ENCODE measurements at regions not wholly inside any gene's neighbourhood (a gene's known extent, or its start where the extent isn't known, plus 50 kb on each side); places are given as distances from the start of the nearest gene placed in this dataset.

DNA sequence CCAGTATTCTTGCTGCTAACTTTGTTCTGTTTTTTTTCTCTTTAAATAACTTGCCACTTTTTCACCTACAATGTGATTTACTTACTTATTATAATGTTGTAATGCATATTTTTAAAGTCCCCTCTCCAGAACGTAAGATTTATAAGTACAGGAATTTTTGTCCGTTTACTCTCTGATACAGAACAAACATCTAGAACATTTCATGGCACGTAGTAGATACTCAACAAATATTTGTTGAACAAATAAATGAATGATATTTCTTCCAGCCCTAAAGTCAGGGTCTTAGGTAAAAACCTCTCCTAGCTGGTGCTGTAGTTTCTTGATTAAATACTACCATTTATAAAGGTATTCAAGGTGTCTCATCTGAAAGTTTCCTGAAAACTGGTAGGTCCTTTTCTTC, 125.1 kb downstream of the ZBTB18 start:
- no peak overlapping the region for H3K4me3 ChIP-seq (ENCODE audit: severe bottlenecking)
- H3K36me3 ChIP-seq (ENCODE audit: low read depth): no peaks in the 10 kb centered on the region
- ATAC-seq (ENCODE audit: low read depth) (no peak), DNase-seq (ENCODE audit: low spot score) (no peak)
- no peak overlapping the region for H3K27ac ChIP-seq (ENCODE audit: poor library complexity, severe bottlenecking)
- H3K4me1 ChIP-seq (ENCODE audit: insufficient read depth, poor library complexity, severe bottlenecking): no peaks in the 10 kb centered on the region
- no peaks in the 10 kb centered on the region for H3K9me3 ChIP-seq (ENCODE audit: severe bottlenecking)
- no peaks in the 10 kb centered on the region for H3K27me3 ChIP-seq (ENCODE audit: insufficient read depth, poor library complexity, severe bottlenecking)
- TF ChIP-seq, protein P1, sequence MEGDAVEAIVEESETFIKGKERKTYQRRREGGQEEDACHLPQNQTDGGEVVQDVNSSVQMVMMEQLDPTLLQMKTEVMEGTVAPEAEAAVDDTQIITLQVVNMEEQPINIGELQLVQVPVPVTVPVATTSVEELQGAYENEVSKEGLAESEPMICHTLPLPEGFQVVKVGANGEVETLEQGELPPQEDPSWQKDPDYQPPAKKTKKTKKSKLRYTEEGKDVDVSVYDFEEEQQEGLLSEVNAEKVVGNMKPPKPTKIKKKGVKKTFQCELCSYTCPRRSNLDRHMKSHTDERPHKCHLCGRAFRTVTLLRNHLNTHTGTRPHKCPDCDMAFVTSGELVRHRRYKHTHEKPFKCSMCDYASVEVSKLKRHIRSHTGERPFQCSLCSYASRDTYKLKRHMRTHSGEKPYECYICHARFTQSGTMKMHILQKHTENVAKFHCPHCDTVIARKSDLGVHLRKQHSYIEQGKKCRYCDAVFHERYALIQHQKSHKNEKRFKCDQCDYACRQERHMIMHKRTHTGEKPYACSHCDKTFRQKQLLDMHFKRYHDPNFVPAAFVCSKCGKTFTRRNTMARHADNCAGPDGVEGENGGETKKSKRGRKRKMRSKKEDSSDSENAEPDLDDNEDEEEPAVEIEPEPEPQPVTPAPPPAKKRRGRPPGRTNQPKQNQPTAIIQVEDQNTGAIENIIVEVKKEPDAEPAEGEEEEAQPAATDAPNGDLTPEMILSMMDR (IDR thresholded peaks at IDR 0.05; ENCODE audit: poor library complexity, severe bottlenecking): no peak

DNA sequence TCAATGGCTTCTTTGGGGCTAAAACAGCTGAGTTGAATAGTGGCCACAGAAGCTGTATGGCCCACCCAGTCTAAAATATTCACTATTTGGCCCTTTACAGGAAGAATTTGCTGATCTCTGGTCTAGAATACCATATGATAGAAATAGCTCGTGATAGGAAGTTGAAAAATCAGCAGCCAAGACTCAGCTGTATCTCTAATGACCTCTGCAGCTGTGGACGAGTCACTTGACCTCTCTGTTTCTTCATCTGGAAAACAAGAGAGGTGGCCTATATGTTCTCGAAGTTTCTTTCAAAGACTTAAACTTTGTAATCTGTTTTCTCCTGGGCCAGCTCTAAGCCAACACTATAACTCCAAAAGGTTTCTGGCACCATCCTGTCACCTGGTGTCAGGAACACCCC, 129.2 kb downstream of the ZBTB18 start:
- no peaks in the 10 kb centered on the region for H3K4me1 ChIP-seq (ENCODE audit: insufficient read depth, poor library complexity, severe bottlenecking)
- no peak overlapping the region for H3K4me3 ChIP-seq (ENCODE audit: severe bottlenecking)
- no peaks in the 10 kb centered on the region for H3K9me3 ChIP-seq (ENCODE audit: severe bottlenecking)
- H3K36me3 ChIP-seq (ENCODE audit: low read depth): no peaks in the 10 kb centered on the region
- H3K27ac ChIP-seq (ENCODE audit: poor library complexity, severe bottlenecking): no peak overlapping the region
- H3K27me3 ChIP-seq (ENCODE audit: insufficient read depth, poor library complexity, severe bottlenecking): no peaks in the 10 kb centered on the region
- DNase-seq (ENCODE audit: low spot score) (no peak), ATAC-seq (ENCODE audit: low read depth) (no peak)
- TF ChIP-seq, protein P1 (IDR thresholded peaks at IDR 0.05; ENCODE audit: poor library complexity, severe bottlenecking): no peak

DNA sequence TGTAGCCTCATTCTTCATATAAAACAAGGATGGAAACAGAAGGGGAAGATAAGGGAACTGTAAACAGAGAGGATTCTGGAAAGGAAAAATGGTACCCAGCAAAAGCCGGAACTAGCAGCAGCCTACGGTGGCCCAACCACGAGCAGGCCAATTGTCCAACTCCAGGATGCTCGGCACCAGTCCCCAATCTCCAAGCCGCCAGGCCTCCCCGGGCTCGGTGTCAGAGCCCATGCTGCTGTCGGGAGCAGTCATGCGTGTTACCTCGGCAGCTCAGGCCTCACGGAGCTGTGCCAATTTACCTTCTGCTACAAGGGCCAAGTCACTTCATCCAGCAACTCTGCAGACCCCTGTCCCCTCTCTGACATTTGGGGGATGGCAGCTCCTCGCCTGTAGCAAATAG, 130.8 kb downstream of the ZBTB18 start:
- Histone ChIP-seq H3K27me3 (ENCODE audit: insufficient read depth, poor library complexity, severe bottlenecking) (no peaks in the 10 kb centered on the region), H3K4me3 (ENCODE audit: severe bottlenecking) (no peak overlapping the region), H3K36me3 (ENCODE audit: low read depth) (no peaks in the 10 kb centered on the region), H3K9me3 (ENCODE audit: severe bottlenecking) (no peaks in the 10 kb centered on the region), H3K27ac (ENCODE audit: poor library complexity, severe bottlenecking) (no peak overlapping the region), H3K4me1 (ENCODE audit: insufficient read depth, poor library complexity, severe bottlenecking) (no peaks in the 10 kb centered on the region)
- no peak for ATAC-seq (ENCODE audit: low read depth)
- no peak for DNase-seq (ENCODE audit: low spot score)
- TF ChIP-seq, protein P1 (IDR thresholded peaks at IDR 0.05; ENCODE audit: poor library complexity, severe bottlenecking): no peak

DNA sequence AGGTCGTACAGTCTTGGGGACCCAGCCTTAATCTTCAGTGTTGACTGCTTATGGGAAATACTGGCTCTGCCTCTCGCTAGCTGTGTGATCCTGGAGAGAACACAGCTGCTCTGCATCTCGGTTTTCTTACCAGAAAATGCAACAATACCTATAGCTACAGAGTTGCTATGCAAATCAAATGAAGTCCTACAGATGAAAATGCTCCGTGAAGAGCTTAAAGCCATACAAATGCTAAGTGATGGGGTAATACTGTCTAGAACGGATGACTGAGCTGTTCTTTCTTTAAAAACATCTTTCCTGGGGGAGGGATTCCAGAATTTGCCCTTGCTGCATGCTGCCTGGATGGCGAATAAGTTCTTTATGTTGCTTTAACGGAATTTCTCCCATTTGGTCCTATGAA, 132.0 kb downstream of the ZBTB18 start:
- H3K27me3 ChIP-seq (ENCODE audit: insufficient read depth, poor library complexity, severe bottlenecking): no peaks in the 10 kb centered on the region
- TF ChIP-seq, protein P1 (IDR thresholded peaks at IDR 0.05; ENCODE audit: poor library complexity, severe bottlenecking): no peak
- H3K36me3 ChIP-seq (ENCODE audit: low read depth): no peaks in the 10 kb centered on the region
- H3K4me3 ChIP-seq (ENCODE audit: severe bottlenecking): no peak overlapping the region
- DNase-seq (ENCODE audit: low spot score) (no peak), ATAC-seq (ENCODE audit: low read depth) (no peak)
- H3K27ac ChIP-seq (ENCODE audit: poor library complexity, severe bottlenecking): no peak overlapping the region
- no peaks in the 10 kb centered on the region for H3K4me1 ChIP-seq (ENCODE audit: insufficient read depth, poor library complexity, severe bottlenecking)
- no peaks in the 10 kb centered on the region for H3K9me3 ChIP-seq (ENCODE audit: severe bottlenecking)

DNA sequence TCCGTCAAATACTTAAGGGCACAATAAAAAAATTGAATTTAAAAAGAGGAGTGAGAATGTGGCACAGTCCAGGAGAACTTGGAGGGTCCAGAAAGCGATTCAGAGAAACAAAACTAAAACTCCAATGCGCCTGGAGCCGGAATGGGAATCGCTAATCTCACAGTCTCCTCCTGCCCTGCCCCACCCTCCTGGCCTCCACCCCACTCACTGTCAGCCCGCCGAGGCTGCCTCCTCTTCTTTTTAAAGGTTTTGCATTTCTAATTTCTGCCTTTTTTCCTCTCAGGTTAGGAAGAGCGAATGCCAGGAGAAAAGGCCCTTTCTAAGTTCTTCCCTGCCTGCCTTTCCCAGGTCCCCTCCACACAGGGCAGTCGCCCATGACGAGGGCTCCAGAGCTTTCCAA, 135.3 kb downstream of the ZBTB18 start:
- no peaks in the 10 kb centered on the region for H3K36me3 ChIP-seq (ENCODE audit: low read depth)
- no peaks in the 10 kb centered on the region for H3K4me1 ChIP-seq (ENCODE audit: insufficient read depth, poor library complexity, severe bottlenecking)
- H3K4me3 ChIP-seq (ENCODE audit: severe bottlenecking): no peak overlapping the region
- DNase-seq (ENCODE audit: low spot score) (no peak), ATAC-seq (ENCODE audit: low read depth) (no peak)
- H3K27me3 ChIP-seq (ENCODE audit: insufficient read depth, poor library complexity, severe bottlenecking): no peaks in the 10 kb centered on the region
- H3K9me3 ChIP-seq (ENCODE audit: severe bottlenecking): no peaks in the 10 kb centered on the region
- H3K27ac ChIP-seq (ENCODE audit: poor library complexity, severe bottlenecking): no peak overlapping the region
- TF ChIP-seq, protein P1 (IDR thresholded peaks at IDR 0.05; ENCODE audit: poor library complexity, severe bottlenecking): no peak

Data from RWPE2 (cell line).